Vagina (tissue), 2 donors: ENCODE measurements at regions not wholly inside any gene's neighbourhood (a gene's known extent, or its start where the extent isn't known, plus 50 kb on each side); places are given as distances from the start of the nearest gene placed in this dataset.

Source experiments
- DNase-seq, 2 donors: peaks; one replicate each; pipeline ENCODE4 v3.0.0-alpha.2; 2017; ENCODE audit errors: extremely low spot score in 2 of 2
- H3K27ac ChIP-seq: fragments of 200-600 bp; sonication (generic); one replicate; pipeline ENCODE4 v1.5.1; 2019
- H3K27me3 ChIP-seq: fragments of 200-600 bp; sonication (generic); one replicate; pipeline ENCODE4 v1.5.1; 2019
- H3K36me3 ChIP-seq, 2 donors: fragments of 200-600 bp; sonication (generic); one replicate each; pipeline ENCODE4 v1.5.1; 2017 to 2019
- H3K4me1 ChIP-seq: fragments of 200-600 bp; sonication (generic); one replicate; pipeline ENCODE4 v1.5.1; 2019
- H3K4me3 ChIP-seq, 2 donors: fragments of 200-600 bp; sonication (generic); 1 replicate in 1 of 2; 2 replicates in 1 of 2; pipeline ENCODE4 v1.5.1; 2016 to 2019
- H3K9me3 ChIP-seq: fragments of 200-600 bp; sonication (generic); one replicate; pipeline ENCODE4 v1.5.1; 2019
- POLR2A ChIP-seq, 2 donors: fragments of 450-650 bp; IDR thresholded peaks; one replicate each; pipeline ENCODE4 v1.6.1; 2017; ENCODE audit warnings: antibody characterized with exemption in 2 of 2, mild to moderate bottlenecking in 2 of 2, moderate library complexity in 2 of 2
- POLR2AphosphoS5 ChIP-seq, 2 donors: sonication (generic); formaldehyde crosslinking; IDR thresholded peaks; one replicate each; pipeline ENCODE4 v1.9.0; 2017; ENCODE audit warnings: antibody characterized with exemption in 2 of 2, mild to moderate bottlenecking in 2 of 2, low read depth in 1 of 2; ENCODE audit not compliant: insufficient read depth in 1 of 2
- intact Hi-C: fragments of 100-400 bp; cut with DNase I; formaldehyde crosslinking; loops from one replicate; pipeline ENCODE4 v1.15.1; 2023
- TF ChIP-seq, protein P1 (sequence below), 3 experiments: fragments of 450-650 bp in 2 of 3; fragments of 200-600 bp in 1 of 3; sonication (generic) in 1 of 3; IDR thresholded peaks; one replicate each; pipeline ENCODE4 v1.5.1; 2017 to 2019; ENCODE audit warnings: antibody characterized with exemption in 3 of 3, mild to moderate bottlenecking in 2 of 3, moderate library complexity in 2 of 3

DNA sequence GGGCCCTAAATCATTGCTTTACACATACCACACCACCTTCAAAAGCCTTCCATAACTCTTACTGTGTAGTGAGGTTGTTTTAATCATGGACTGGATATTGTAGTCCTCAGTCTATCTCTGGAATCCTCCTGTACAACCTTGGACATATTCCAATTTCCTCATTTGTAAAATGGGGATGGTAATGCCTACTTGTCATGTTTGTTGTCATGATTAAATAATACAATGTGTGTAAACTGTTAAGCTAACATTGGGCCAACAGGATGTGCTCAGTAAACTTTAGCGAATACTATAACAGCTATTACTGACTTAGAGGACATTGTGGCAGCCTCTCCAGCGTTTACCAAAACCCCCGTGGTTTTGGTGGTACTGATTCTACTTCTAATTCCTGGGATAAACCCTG, 74.7 kb upstream of the PTPRM start:
- Histone ChIP-seq H3K4me1 (no peaks in the 10 kb centered on the region), H3K36me3 (no peaks in the 10 kb centered on the region), H3K9me3 (no peaks in the 10 kb centered on the region), H3K27me3 (no peaks in the 10 kb centered on the region), H3K27ac (no peak overlapping the region), H3K4me3 (no peak overlapping the region)
- intact Hi-C loops = no loop called here
- TF ChIP-seq POLR2AphosphoS5 (IDR thresholded peaks at IDR 0.05; ENCODE audit: insufficient read depth in 1 of 2, low read depth in 1 of 2) = no peak
- TF ChIP-seq POLR2A (IDR thresholded peaks at IDR 0.05) = no peak
- TF ChIP-seq, protein P1, sequence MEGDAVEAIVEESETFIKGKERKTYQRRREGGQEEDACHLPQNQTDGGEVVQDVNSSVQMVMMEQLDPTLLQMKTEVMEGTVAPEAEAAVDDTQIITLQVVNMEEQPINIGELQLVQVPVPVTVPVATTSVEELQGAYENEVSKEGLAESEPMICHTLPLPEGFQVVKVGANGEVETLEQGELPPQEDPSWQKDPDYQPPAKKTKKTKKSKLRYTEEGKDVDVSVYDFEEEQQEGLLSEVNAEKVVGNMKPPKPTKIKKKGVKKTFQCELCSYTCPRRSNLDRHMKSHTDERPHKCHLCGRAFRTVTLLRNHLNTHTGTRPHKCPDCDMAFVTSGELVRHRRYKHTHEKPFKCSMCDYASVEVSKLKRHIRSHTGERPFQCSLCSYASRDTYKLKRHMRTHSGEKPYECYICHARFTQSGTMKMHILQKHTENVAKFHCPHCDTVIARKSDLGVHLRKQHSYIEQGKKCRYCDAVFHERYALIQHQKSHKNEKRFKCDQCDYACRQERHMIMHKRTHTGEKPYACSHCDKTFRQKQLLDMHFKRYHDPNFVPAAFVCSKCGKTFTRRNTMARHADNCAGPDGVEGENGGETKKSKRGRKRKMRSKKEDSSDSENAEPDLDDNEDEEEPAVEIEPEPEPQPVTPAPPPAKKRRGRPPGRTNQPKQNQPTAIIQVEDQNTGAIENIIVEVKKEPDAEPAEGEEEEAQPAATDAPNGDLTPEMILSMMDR (IDR thresholded peaks at IDR 0.05) = no peak
- no peak for DNase-seq

DNA sequence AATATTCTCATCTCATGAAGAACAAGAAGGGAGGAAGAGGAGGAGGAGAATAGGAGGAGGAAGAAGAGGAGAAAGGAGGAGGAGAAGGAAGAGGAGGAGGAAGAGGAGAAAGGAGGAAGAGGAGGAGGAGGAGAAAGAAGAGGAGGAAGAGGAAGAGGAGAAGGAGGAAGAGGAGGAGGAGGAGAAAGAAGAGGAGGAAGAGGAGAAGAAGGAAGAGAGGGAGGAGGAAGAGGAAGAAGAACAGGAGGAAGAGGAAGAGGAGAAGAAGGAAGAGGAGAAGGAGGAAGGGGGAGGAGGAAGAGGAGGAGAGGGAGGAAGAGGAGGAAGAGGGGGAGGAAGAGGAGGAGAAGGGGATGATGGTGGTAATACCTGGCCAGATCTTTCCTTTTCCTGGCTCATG, 70.0 kb upstream of the PTPRM start:
- H3K4me1 ChIP-seq = no peaks in the 10 kb centered on the region
- no peak for DNase-seq
- H3K27me3 ChIP-seq = no peaks in the 10 kb centered on the region
- H3K27ac ChIP-seq = no peak overlapping the region
- no peak overlapping the region for H3K4me3 ChIP-seq
- H3K36me3 ChIP-seq = no peaks in the 10 kb centered on the region
- intact Hi-C loops = no loop called here
- H3K9me3 ChIP-seq = no peaks in the 10 kb centered on the region
- TF ChIP-seq POLR2A (IDR thresholded peaks at IDR 0.05) (no peak), POLR2AphosphoS5 (IDR thresholded peaks at IDR 0.05; ENCODE audit: insufficient read depth in 1 of 2, low read depth in 1 of 2) (no peak)
- TF ChIP-seq, protein P1 (IDR thresholded peaks at IDR 0.05) = no peak

DNA sequence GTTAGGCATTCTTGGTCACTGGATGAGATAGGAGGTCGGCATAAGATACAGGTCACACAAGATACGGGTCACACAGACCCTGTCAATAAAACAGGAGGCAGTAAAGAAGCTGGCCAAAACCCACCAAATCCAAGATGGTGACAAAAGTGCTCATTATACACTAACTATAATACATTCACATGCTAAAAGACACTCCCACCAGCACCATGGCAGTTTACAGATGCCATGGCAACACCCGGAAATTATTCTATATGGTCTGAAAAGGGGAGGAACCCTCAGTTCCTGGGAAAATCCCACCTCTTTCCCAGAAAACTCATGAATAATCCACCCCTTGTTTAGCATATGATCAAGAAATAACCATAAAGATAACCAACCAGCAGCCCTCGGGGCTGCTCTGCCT, 56.0 kb upstream of the PTPRM start:
- DNase-seq = no peak
- H3K4me3 ChIP-seq = no peak overlapping the region
- H3K27ac ChIP-seq = no peak overlapping the region

DNA sequence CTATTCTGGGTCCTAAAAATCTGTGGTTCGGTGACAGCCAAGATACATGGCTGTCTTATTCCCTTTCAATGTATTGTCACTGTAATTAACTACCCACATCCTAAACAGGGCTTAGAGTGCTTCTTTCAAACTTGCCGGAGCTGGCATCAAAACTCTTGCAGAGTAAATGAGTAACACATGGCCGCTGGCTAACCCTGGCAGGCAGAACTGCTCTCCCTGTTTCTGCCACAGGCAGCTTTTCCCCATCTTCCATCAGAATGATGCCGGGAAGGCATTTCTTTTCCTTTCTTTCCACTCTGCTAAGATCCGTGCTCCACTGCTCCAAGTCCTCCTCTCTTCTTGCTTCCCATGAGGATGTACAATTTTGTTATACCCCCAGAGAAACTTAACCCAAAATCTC, 54.8 kb upstream of the PTPRM start:
- DNase-seq = no peak
- Histone ChIP-seq H3K9me3 (no peaks in the 10 kb centered on the region), H3K27ac (no peak overlapping the region), H3K4me1 (no peaks in the 10 kb centered on the region), H3K4me3 (no peak overlapping the region), H3K27me3 (no peaks in the 10 kb centered on the region), H3K36me3 (no peaks in the 10 kb centered on the region)
- TF ChIP-seq POLR2AphosphoS5 (IDR thresholded peaks at IDR 0.05; ENCODE audit: insufficient read depth in 1 of 2, low read depth in 1 of 2) (no peak), POLR2A (IDR thresholded peaks at IDR 0.05) (no peak)
- TF ChIP-seq, protein P1 (IDR thresholded peaks at IDR 0.05) = no peak
- intact Hi-C loops = no loop called here

More for the DNA sequence above, 56.0 kb upstream of the PTPRM start:
- no peak for TF ChIP-seq POLR2A (IDR thresholded peaks at IDR 0.05)
- TF ChIP-seq, protein P1 (IDR thresholded peaks at IDR 0.05) = no peak
- no peak for TF ChIP-seq POLR2AphosphoS5 (IDR thresholded peaks at IDR 0.05; ENCODE audit: insufficient read depth in 1 of 2, low read depth in 1 of 2)
- H3K36me3 ChIP-seq = no peaks in the 10 kb centered on the region
- H3K4me1 ChIP-seq = no peaks in the 10 kb centered on the region
- intact Hi-C loops = no loop called here
- no peaks in the 10 kb centered on the region for H3K27me3 ChIP-seq
- no peaks in the 10 kb centered on the region for H3K9me3 ChIP-seq

DNA sequence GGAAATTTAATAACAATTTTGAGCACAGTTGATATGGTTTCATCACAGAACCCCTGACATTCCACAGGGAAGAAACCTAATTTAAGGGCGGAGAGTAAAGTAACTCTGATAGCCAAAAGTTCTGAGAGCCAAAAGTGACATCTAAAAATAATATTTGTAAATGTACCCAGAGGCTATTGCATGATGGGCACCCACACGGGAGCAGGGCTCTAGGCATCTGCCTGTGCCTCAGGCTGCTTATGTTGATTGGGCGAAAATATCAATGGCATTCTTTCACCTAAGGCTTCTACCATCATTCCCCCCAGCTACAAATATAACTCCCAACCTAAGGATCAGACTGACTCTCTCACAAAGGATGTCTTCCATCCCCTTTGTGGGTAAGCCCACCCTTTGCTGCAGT, 54.1 kb upstream of the PTPRM start:
- Histone ChIP-seq H3K9me3 (no peaks in the 10 kb centered on the region), H3K27me3 (no peaks in the 10 kb centered on the region), H3K27ac (no peak overlapping the region), H3K4me3 (no peak overlapping the region), H3K4me1 (no peaks in the 10 kb centered on the region), H3K36me3 (no peaks in the 10 kb centered on the region)
- DNase-seq = no peak
- intact Hi-C loops = no loop called here
- TF ChIP-seq POLR2AphosphoS5 (IDR thresholded peaks at IDR 0.05; ENCODE audit: insufficient read depth in 1 of 2, low read depth in 1 of 2) (no peak), POLR2A (IDR thresholded peaks at IDR 0.05) (no peak)
- TF ChIP-seq, protein P1 (IDR thresholded peaks at IDR 0.05) = no peak
